Mucosa of descending colon (tissue), 3 donors: ENCODE measurements at regions not wholly inside any gene's neighbourhood (a gene's known extent, or its start where the extent isn't known, plus 50 kb on each side); places are given as distances from the start of the nearest gene placed in this dataset.

Experiments used
- ATAC-seq: fragments of 200-7000 bp; cut with Tn5 transposase; one replicate; pipeline ENCODE4 v1.9.1; 2020; ENCODE audit warnings: mild to moderate bottlenecking, moderate library complexity
- DNase-seq, 3 donors: peaks; one replicate each; pipeline ENCODE4 v3.0.0-alpha.2; 2020
- H3K36me3 ChIP-seq: fragments of 200-600 bp; one replicate; pipeline ENCODE4 v1.8.0; 2021; ENCODE audit warnings: low read depth, mild to moderate bottlenecking
- H3K4me1 ChIP-seq: fragments of 200-600 bp; one replicate; pipeline ENCODE4 v1.8.0; 2021; ENCODE audit warnings: low read depth, mild to moderate bottlenecking
- H3K4me3 ChIP-seq: fragments of 200-600 bp; one replicate; pipeline ENCODE4 v1.8.0; 2021; ENCODE audit warnings: mild to moderate bottlenecking
- H3K9me3 ChIP-seq: fragments of 200-600 bp; one replicate; pipeline ENCODE4 v1.8.0; 2021; ENCODE audit warnings: mild to moderate bottlenecking
- CTCF ChIP-seq: fragments of 200-600 bp; IDR thresholded peaks from one replicate; pipeline ENCODE4 v1.8.0; 2022; ENCODE audit warnings: antibody characterized with exemption, mild to moderate bottlenecking
- intact Hi-C, 2 donors: fragments of 100-400 bp; cut with DNase I in 1 of 2; cut with micrococcal nuclease in 1 of 2; formaldehyde crosslinking; loops; one replicate each; pipeline versions ENCODE4 v1.11.0 to v1.11.1; 2022; cut with DNase I, micrococcal nuclease
- donor health status: DM: no; HTN: no; CAD: no; lungs with moderate emphysema.
- donor health status: DM: no; HTN: no; CAD: no.
- donor health status: DM: no; HTN: yes; CAD: no.

GRCh38 chr5:82595113-82595512 lies 317.0 kb upstream of the RPS23 start:
- Histone ChIP-seq H3K9me3 (no peaks in the 10 kb centered on the region), H3K4me3 (no peak overlapping the region), H3K4me1 (peaks cover 6% of the 10 kb centered on the region), H3K36me3 (no peaks in the 10 kb centered on the region)
- no peak for TF ChIP-seq CTCF
- peak in 2 of 3 donors; percentile 30 to 65 for DNase-seq
- peak; percentile 92 for ATAC-seq
- intact Hi-C loops: no loop called here

- Histone ChIP-seq H3K4me1 (peaks cover 6% of the 10 kb centered on the region), H3K36me3 (no peaks in the 10 kb centered on the region), H3K4me3 (no peak overlapping the region), H3K9me3 (no peaks in the 10 kb centered on the region)
- DNase-seq (no peak), ATAC-seq (peak; percentile 47)
- TF ChIP-seq CTCF: no peak
- intact Hi-C loops: no loop called here
Observed at GRCh38 chr5:82594097-82594496, 315.9 kb upstream of the RPS23 start.

GRCh38 chr5:82593481-82593880 lies 315.3 kb upstream of the RPS23 start:
- DNase-seq: no peak
- no peak for ATAC-seq
- Histone ChIP-seq H3K4me3 (no peak overlapping the region), H3K4me1 (peaks cover 6% of the 10 kb centered on the region), H3K9me3 (no peaks in the 10 kb centered on the region), H3K36me3 (no peaks in the 10 kb centered on the region)
- TF ChIP-seq CTCF: no peak
- intact Hi-C loops: no loop called here

GRCh38 chr5:82591021-82591515 lies 312.9 kb upstream of the RPS23 start:
- no peak for TF ChIP-seq CTCF
- DNase-seq (no peak), ATAC-seq (no peak)
- Histone ChIP-seq H3K4me1 (peaks cover 6% of the 10 kb centered on the region), H3K36me3 (no peaks in the 10 kb centered on the region), H3K9me3 (no peaks in the 10 kb centered on the region), H3K4me3 (no peak overlapping the region)
- intact Hi-C loops: no loop called here

- TF ChIP-seq CTCF: no peak
- H3K4me3 ChIP-seq: no peak overlapping the region
- no peak for ATAC-seq
- H3K4me1 ChIP-seq: peaks cover 6% of the 10 kb centered on the region
- no peaks in the 10 kb centered on the region for H3K9me3 ChIP-seq
- intact Hi-C loops: no loop called here
- no peaks in the 10 kb centered on the region for H3K36me3 ChIP-seq
- no peak for DNase-seq
Observed at GRCh38 chr5:82590112-82590511, 312.0 kb upstream of the RPS23 start.
